HL-60 (cell line): ENCODE measurements at regions not wholly inside any gene's neighbourhood (a gene's known extent, or its start where the extent isn't known, plus 50 kb on each side); places are given as distances from the start of the nearest gene placed in this dataset.

Experiments used
- CTCF ChIP-seq: IDR thresholded peaks from one replicate; pipeline ENCODE4 v1.5.1; 2011; ENCODE audit warnings: low read length, control low read depth, inconsistent platforms; ENCODE audit not compliant: insufficient read depth
- GABPA ChIP-seq: IDR thresholded peaks from 2 replicates; pipeline ENCODE4 v1.6.1; 2012; ENCODE audit warnings: low read depth
- POLR2AphosphoS5 ChIP-seq: IDR thresholded peaks from 2 replicates; pipeline ENCODE4 v1.6.1; 2012; ENCODE audit warnings: low read depth
- REST ChIP-seq: IDR thresholded peaks from 2 replicates; pipeline ENCODE4 v1.6.1; 2012; ENCODE audit warnings: low read depth; ENCODE audit not compliant: insufficient replicate concordance
- SPI1 ChIP-seq: IDR thresholded peaks from 2 replicates; pipeline ENCODE4 v1.6.1; 2012; ENCODE audit warnings: low read depth, mild to moderate bottlenecking, borderline replicate concordance

DNA sequence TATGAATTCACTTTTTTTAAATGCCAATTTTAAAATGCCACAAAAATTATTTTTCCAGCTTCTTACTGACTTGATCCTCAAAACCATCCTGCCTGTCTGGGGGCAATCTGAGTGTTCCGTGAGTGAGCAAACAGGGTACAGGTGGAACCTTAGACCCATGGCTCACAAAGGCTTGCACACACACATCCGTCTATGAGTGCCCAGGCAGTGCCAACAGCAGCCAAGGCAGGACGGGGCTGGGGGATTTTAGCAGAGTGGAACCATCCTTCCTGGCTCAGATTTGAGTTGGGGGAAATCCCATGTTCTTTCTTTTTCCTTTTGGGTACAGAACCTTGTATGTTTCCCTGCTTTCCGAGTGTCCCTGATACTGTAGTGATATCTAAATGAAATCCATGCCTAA, 377.7 kb upstream of the MGMT start:
- TF ChIP-seq CTCF (no peak), POLR2AphosphoS5 (no peak), SPI1 (no peak), REST (no peak), GABPA (no peak)
